LNCAP (cell line): ENCODE measurements at regions not wholly inside any gene's neighbourhood (a gene's known extent, or its start where the extent isn't known, plus 50 kb on each side); places are given as distances from the start of the nearest gene placed in this dataset.

ENCODE experiments used
- TF ChIP-seq, protein P1 (sequence below): fragments of 450-650 bp; IDR thresholded peaks from 2 replicates; pipeline ENCODE4 v1.5.1; 2017; ENCODE audit warnings: mild to moderate bottlenecking

DNA sequence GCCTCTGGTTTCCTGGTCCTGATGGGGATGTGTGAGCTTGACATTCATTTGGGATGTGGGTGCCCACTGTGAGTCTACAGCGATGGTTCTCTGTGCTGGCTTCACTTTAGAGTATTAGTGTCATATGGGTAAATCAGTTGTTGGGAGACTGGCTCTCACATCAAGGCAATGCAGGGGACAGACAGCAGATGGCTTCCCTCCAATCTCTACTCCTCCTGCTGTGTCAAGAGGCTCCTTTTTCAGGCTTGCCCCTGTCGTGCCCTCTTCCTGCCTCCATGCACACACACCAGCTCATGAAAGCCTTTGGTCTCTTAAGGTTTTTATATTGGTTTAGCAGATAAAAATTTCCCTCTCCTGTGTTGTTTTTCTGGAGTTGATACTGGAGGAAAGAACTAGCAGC, 315.6 kb downstream of the RDH14 start:
- TF ChIP-seq, protein P1, sequence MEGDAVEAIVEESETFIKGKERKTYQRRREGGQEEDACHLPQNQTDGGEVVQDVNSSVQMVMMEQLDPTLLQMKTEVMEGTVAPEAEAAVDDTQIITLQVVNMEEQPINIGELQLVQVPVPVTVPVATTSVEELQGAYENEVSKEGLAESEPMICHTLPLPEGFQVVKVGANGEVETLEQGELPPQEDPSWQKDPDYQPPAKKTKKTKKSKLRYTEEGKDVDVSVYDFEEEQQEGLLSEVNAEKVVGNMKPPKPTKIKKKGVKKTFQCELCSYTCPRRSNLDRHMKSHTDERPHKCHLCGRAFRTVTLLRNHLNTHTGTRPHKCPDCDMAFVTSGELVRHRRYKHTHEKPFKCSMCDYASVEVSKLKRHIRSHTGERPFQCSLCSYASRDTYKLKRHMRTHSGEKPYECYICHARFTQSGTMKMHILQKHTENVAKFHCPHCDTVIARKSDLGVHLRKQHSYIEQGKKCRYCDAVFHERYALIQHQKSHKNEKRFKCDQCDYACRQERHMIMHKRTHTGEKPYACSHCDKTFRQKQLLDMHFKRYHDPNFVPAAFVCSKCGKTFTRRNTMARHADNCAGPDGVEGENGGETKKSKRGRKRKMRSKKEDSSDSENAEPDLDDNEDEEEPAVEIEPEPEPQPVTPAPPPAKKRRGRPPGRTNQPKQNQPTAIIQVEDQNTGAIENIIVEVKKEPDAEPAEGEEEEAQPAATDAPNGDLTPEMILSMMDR, result no peak

DNA sequence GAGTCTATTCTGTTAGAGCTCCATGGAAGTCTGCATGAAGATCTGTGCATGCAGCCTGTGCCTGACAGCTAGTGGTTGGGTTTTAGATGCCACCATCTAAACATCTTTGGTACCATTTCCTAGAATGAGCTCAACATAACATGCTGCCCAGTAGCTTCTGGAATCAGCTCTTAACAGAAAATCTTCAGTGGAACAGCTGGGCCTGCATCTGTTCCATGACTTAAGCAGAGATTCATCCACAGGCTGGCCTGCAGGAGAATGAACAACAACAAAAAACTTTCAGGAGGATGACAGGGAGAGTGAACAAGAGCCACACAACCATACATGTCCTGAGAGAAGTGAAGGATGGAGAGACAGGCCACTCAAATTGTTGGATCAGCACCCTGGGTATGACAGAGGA, 316.6 kb downstream of the RDH14 start:
- TF ChIP-seq, protein P1, result no peak

DNA sequence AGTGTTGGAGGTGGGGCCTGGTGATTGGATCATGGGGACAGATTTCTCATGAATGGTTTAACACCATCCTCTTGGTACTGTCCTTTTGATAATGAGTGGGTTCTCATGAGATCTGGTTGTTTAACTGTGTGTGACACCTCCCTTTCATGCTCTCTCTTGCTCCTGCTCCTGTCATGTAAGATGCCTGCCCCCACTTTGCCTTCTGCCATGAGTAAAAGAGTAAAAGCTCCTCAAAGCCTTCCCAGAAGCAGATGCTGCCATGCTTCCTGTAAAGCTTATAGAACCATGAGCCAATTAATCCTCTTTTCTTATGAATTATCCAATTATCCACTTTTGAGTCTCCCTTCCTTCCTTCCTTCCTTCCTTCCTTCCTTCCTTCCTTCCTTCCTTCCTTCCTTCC, 317.7 kb downstream of the RDH14 start:
- TF ChIP-seq, protein P1, result no peak

DNA sequence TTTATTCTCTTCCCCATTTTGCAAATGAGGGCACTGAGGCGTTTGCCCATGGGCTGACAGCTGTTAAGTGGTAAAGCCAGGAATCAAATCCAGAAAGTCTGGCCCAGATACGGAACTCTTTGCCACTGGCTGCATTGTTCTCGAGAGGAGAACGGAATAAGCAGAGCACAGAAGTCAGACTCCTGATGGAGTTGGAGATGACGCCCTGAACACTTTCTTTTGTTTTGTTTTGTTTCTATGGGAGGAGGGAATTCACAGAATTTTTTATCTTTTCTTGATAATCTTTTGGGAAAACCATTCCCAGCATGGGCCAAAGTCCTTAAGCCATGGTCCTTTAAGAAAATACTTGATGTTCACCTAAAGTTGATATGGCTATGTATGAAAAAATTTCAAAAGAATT, 322.2 kb downstream of the RDH14 start:
- TF ChIP-seq, protein P1, result no peak

DNA sequence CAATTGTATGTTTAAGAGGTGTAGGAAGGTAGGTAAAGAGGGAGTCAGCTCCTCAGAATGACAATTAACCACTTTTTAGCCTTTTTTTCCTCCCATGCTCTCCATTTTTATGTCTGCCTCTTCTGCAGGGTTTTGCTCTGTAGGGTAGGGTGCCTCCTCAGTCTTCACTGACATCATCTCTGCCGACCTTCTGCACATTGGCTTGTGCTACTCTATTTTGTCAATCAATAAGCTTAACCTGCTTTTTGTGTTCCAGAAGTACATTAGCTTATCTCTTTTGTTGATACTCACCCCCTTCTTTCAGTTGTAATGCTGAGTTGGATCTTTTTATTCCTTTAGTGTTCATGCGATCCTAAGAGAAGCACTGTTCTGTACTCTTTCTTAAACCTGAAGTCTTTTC, 323.2 kb downstream of the RDH14 start:
- TF ChIP-seq, protein P1, result no peak

DNA sequence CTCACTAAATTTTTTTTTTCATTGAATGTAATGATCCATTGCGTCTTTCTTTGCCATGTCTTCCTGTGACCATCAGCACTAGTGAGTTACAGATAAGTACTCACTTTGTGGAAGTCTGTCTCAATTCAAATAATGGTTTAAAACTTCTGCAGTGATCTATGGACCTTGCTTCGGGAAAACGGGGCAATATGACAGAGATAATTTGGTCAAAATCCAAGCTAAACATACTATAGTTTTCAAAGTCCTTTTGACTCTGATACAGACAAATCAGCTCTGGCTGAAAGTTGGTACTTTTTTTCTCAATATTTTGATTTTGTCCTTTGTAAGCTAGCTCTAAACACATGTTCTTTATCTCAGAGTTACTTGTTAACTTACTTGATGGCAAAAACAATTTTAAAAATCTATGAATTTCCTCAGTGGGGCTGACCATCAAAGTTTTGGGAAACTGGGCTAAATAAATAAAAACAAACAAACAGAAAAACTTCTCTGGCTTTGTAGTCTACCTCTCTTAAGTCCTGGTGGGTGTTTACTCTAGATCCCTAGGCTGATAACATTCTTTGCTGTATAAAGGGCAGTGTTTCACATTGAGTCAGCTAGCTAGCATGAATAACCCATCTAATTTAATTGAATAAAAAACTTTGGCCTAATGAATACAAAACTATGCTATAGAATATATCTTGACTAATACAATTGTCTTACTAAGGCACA, 327.6 kb downstream of the RDH14 start:
- TF ChIP-seq, protein P1, result no peak

DNA sequence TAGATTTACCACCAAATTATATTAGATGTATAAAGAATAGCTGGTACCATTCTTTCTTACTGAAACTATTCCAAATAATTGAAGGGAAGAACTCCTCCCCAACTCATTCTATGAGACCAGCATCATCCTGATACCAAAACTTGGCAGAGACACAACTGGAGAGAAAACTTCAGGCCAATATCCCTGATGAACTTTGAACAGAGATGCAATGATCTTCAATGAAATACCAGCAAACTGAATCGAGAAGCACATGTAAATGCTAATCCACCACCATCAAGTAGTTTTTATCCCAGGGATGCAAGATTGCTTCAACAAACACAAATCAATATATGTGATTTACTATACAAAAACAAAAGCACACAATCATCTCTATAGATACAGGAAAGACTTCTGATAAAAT, 329.8 kb downstream of the RDH14 start:
- TF ChIP-seq, protein P1, result no peak

DNA sequence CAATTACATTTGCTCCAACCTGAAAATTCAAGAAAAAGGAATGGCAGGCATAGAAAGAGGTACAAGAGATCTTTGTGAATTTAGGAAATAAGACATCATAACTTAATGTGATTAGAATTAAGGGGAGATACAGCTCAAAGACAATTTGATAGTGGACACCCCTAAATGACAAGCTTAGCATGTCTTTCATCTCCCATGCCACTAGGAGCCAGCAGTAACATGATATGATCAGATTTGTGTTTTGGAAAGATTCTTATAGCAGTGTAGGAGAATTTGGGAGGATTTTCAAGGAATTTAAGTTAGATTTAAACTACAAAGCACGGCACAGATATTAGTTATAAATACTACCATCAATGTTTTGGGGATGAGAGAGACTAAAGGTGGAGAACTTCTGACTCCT, 340.8 kb downstream of the RDH14 start:
- TF ChIP-seq, protein P1, result peak; percentile 12; the same call in 1 of the 2 replicates
